Nephron (organoid): ENCODE measurements at regions not wholly inside any gene's neighbourhood (a gene's known extent, or its start where the extent isn't known, plus 50 kb on each side); places are given as distances from the start of the nearest gene placed in this dataset.

Experiments
- H3K27ac Mint-ChIP-seq, 3 experiments: 2 replicates each; pipeline ENCODE4 v1.8.0; 2020; ENCODE audit warnings: mixed read lengths in 3 of 3, mild to moderate bottlenecking in 2 of 3, moderate library complexity in 1 of 3
- H3K27me3 Mint-ChIP-seq: 2 replicates; pipeline ENCODE4 v1.8.0; 2021; ENCODE audit warnings: low read depth, mild to moderate bottlenecking, moderate library complexity, mixed read lengths
- H3K36me3 Mint-ChIP-seq: 2 replicates; pipeline ENCODE4 v1.8.0; 2020; ENCODE audit warnings: low read depth, mixed read lengths
- H3K4me1 Mint-ChIP-seq: 2 replicates; pipeline ENCODE4 v1.8.0; 2020; ENCODE audit warnings: mixed read lengths
- H3K4me3 Mint-ChIP-seq, 3 experiments: 2 replicates each; pipeline ENCODE4 v1.8.0; 2020; ENCODE audit warnings: mild to moderate bottlenecking in 3 of 3, mixed read lengths in 3 of 3, moderate library complexity in 2 of 3
- H3K9me3 Mint-ChIP-seq: 2 replicates; pipeline ENCODE4 v1.8.0; 2020; ENCODE audit warnings: mixed read lengths
- CTCF ChIP-seq, 3 experiments: fragments of 200-600 bp; sonication (generic); IDR thresholded peaks; one replicate each; pipeline ENCODE4 v1.5.0; 2021; ENCODE audit warnings: antibody characterized with exemption in 3 of 3; ENCODE audit not compliant: unreplicated experiment in 3 of 3

GRCh38 chr18:67621049-67621713 lies 104.7 kb upstream of the DSEL start:
- H3K4me3 Mint-ChIP-seq, result no peak overlapping the region
- TF ChIP-seq CTCF (IDR thresholded peaks at IDR 0.05; ENCODE audit: unreplicated experiment in 3 of 3), result no peak
- no peaks in the 10 kb centered on the region for H3K36me3 Mint-ChIP-seq
- H3K27ac Mint-ChIP-seq, result peak overlapping the region; percentile 5 to 81 (median 29)
- H3K4me1 Mint-ChIP-seq, result peaks cover 4% of the 10 kb centered on the region
- H3K9me3 Mint-ChIP-seq, result no peaks in the 10 kb centered on the region
- H3K27me3 Mint-ChIP-seq, result no peaks in the 10 kb centered on the region

DNA sequence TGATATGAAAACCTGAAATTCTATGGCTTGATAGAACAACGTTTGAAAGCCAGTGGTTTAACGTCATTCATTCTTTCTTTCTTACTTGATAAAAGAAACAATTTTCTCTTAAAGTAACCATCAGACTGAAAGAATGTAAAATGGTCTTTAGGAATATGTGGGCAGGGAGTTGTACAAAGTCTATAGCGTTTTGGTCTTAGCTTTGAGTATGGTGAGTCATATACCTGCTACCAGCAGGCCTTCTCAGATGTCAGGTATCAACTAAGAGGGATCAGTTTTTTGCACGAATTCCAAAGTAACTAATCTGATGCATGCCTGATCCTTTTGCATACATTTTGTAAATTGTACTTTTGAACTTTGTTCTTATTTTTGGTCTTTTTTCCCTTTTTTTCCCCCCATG lies 101.5 kb upstream of the DSEL start:
- Mint-ChIP-seq H3K27ac (no peak overlapping the region), H3K27me3 (no peaks in the 10 kb centered on the region), H3K36me3 (no peaks in the 10 kb centered on the region), H3K4me3 (no peak overlapping the region), H3K9me3 (no peaks in the 10 kb centered on the region), H3K4me1 (peaks cover 4% of the 10 kb centered on the region)
- TF ChIP-seq CTCF (IDR thresholded peaks at IDR 0.05; ENCODE audit: unreplicated experiment in 3 of 3), result no peak

DNA sequence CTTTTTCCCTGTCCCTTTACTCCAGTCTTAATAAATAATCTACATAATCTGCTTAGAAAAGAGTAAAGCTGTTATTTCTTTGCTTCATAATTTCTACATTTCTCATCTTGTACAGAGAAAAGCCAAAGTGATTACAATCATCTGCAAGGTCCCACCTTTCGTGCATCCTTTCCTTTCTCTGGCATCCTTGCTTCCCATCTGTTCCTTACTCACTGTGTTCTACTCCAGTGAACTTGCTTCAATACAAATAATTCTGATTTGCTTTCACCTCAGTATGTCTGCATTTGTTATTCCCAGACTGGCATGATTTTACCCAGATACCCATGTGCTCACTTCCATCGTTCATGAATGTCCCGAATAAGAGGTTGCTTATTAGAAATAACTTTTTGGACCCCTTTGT lies 99.4 kb upstream of the DSEL start:
- TF ChIP-seq CTCF (IDR thresholded peaks at IDR 0.05; ENCODE audit: unreplicated experiment in 3 of 3), result no peak
- Mint-ChIP-seq H3K27ac (peak overlapping the region in 1 of 3 experiments; percentile 51), H3K4me1 (no peaks in the 10 kb centered on the region), H3K27me3 (no peaks in the 10 kb centered on the region), H3K4me3 (no peak overlapping the region), H3K9me3 (no peaks in the 10 kb centered on the region), H3K36me3 (no peaks in the 10 kb centered on the region)

- Mint-ChIP-seq H3K36me3 (no peaks in the 10 kb centered on the region), H3K4me1 (peaks cover 5% of the 10 kb centered on the region), H3K27me3 (no peaks in the 10 kb centered on the region), H3K27ac (peak overlapping the region; percentile 14 to 74 (median 73)), H3K9me3 (no peaks in the 10 kb centered on the region), H3K4me3 (no peak overlapping the region)
- TF ChIP-seq CTCF (IDR thresholded peaks at IDR 0.05; ENCODE audit: unreplicated experiment in 3 of 3), result no peak
Observed at GRCh38 chr18:67613731-67614130, 97.2 kb upstream of the DSEL start.

DNA sequence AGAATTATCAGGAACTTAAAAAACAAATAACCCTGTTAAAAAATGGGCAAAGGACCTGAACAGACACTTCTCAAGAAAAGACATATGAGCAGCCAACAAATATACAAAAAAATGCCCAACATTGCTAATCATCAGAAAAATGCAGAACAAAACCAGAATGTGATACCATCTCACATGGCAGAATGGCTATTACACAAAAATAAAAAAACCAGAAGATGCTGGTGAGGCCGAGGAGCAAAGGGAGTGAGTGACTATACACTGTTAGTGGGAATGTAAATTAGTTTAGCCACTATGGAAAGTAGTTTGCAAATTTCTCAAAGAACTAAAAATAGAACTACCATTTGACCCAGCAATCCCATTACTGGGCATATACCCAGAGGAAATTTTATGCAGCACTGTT lies 95.8 kb upstream of the DSEL start:
- Mint-ChIP-seq H3K27me3 (no peaks in the 10 kb centered on the region), H3K27ac (no peak overlapping the region), H3K36me3 (no peaks in the 10 kb centered on the region), H3K9me3 (no peaks in the 10 kb centered on the region), H3K4me1 (peaks cover 5% of the 10 kb centered on the region), H3K4me3 (no peak overlapping the region)
- TF ChIP-seq CTCF (IDR thresholded peaks at IDR 0.05; ENCODE audit: unreplicated experiment in 3 of 3), result no peak

DNA sequence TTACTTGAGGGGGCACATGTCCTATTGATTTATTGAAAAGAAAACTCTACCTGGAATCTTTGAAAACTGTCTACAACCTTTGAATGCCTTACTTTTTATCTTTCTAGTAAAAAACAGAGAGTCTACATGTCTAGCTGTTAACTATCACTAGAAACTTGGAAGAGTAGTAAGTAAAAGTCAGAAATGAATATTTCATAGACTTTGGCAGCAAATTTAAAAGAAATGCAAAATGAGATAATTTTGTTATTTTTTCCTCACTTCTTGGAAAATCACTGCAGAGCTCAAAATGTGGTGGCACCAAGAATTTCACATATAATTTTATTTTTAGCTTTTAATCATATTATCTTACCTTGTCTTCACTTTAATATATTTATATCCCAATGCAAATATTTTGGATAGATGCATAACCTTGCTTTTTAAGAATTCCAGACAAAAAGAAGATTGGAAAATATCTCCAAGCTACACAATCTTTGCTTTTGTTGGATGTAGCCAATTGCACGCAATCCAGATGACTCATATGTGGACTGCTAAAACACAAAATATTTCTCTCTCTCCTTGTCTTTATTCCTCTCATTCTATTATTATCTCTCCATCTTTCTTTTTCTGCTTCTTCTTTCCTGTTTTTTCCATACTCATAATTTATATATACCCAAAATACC lies 92.2 kb upstream of the DSEL start:
- no peak for TF ChIP-seq CTCF (IDR thresholded peaks at IDR 0.05; ENCODE audit: unreplicated experiment in 3 of 3)
- Mint-ChIP-seq H3K27me3 (no peaks in the 10 kb centered on the region), H3K4me3 (no peak overlapping the region), H3K36me3 (no peaks in the 10 kb centered on the region), H3K4me1 (peaks cover 5% of the 10 kb centered on the region), H3K9me3 (peaks cover 5% of the 10 kb centered on the region), H3K27ac (no peak overlapping the region)
